ENCODE measurements at regions not wholly inside any gene's neighbourhood (a gene's known extent, or its start where the extent isn't known, plus 50 kb on each side); places are given as distances from the start of the nearest gene placed in this dataset.

DNA sequence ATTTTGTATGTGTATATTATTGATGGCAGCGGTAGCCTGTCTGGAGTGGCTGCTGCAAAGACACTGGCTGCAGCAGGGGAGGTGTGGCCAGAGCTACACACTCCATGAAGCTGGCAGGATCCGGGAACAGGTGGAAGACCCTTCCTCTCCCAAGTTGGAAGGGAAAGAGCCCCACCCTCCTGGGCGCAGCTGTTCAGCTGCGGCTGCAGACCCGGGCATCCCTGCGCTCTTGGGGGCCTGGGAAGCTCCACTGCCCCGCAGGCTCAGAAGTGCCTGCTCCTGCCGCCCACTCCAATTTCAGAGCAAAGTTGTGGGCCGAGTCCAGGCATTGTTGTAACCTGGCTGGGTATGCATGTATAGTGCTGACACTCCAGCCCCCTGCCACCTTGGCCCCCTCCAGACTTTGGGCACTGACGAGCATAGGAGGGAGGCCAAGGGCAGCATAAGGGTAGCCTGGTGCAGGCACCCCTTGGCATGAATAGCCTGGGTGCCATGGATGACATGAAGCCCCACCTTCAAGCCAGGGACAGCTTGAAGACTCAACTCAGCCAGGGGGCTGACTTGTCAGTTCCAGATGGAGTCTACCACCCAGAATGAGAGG lies 90.7 kb upstream of the TMEM168 start:
- DNase-seq, result no peak

DNA sequence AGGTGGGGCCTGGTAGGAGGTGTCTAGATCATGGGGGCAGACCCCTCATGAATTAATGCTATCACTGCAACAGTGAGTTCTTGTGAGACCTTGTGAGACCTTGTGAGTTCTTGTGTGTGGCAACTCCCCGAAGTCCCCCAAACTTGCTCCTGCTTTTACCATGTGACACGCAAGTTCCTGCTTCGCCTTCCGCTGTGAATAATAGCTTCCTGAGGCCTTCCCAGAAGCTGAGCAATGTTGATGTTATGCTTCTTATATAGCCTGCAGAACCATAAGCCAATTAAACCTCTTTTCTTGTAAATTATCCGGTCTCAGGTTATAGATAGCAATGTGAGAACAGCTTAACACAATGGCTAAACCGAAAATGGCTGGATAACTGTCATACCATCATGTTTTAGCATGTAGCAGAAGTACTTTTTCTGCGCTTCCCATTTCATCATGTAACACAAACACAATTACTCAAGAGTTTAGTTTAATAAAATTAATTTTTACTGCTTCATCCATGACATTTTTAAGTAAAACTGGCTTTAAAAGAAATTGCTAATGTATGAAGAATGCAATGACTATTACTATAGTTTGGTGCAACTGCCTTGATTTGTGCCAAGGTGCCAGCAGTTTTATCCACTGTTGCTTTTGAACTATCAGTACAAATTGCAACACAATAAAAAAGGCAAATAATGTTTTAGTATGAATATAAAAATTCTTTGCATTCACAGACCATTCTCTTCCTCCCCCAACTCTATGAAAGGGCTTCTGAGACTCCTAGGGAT lies 87.7 kb upstream of the TMEM168 start:
- DNase-seq, result no peak

DNA sequence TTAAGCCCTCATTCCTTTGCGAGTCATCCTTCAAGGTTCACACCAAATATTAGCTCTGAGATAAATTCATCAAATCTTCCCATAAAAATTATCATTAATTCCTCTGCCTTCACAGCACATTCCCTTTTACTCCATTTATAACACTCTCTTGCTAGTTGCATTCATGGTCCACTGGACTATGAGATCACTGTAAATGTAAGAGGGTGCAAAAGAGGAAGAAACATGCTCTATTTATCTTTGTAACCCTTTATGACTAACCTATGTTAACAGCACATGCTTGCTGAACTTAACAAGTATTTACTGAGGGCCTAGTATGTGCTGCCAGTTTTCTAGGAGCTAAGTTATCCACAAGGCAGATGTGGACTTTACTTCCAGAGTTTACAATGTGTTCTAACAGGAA lies 86.7 kb upstream of the TMEM168 start:
- DNase-seq, result no peak

DNA sequence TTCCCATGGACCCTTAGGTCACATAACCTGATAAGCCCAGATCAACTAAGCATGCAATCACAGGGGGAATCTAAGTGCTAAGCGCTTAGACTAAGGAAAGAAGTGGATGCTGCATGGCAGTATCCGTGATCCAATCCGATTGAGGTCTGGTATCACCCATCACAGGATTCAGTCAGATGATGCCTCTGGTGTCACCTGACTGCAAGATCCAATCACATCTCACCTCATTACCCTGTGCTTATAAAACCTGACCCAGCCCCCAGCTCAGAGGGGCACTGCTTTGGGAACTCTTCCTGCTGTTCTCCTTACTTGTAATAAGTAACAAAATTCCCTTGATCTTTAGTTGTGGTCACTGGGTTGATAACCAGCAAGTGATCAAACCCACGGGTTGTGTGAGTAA lies 84.7 kb upstream of the TMEM168 start:
- DNase-seq, result no peak

DNA sequence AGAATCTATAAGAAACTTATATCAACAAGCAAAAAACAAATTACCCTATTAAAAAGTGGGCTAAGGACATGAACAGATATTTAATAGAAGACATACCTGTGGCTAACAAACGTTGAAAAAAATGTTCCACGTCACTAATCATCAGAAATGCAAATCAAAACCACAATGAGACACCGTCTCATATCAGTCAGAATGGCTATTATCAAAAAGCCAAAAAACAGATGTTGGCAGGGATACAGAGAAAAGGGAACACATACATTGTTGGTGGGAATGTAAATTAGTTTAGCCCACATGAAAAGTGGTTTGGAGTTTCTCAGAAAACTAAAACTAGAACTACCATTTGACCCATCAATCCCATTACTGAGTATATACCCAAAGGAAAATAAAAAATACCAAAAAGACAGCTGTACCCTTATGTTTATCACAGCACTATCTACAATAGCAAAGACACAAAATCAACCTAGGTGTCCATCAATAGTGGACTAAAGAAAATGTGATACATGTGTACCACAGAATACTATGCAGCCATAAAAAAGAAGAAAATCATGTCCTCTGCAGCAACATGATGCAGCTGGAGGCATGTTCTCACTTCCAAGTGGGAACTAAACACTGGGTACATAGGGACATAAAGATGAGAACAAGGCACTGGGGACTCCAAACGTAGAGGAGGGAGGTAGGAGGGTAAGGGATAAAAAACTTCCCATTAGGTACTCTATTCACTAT lies 83.8 kb upstream of the TMEM168 start:
- no peak for DNase-seq

DNA sequence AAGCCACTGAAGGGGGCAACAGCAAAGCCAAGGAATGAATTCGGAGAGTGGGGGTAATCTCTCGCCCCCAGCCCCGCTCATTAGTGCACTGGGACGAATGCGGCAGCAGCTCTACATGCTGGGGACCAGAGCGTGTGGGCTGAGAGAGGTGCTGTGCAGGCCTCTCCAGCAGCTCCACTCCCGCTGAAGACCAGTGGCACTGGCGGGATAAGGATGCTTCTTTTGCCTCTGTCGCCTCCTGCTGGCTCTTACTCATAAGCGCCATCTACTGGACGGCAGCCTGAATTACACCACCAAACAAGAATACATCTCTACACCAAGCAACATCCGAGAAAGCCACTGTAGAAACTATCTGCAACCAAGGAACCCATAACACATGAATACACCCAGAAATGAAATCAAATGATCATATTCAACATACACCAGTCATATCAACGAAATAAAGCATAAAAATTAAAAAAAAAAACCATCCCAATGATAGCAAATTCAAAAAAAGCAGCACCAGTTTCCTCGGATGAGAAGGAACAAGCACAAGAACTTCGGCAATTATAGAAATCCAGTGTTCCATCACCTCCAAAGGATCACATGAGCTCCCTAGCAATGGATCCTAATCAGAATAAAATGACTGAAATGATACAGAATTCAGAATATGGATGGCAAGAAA lies 79.0 kb upstream of the TMEM168 start:
- peak; percentile 67 for DNase-seq

DNA sequence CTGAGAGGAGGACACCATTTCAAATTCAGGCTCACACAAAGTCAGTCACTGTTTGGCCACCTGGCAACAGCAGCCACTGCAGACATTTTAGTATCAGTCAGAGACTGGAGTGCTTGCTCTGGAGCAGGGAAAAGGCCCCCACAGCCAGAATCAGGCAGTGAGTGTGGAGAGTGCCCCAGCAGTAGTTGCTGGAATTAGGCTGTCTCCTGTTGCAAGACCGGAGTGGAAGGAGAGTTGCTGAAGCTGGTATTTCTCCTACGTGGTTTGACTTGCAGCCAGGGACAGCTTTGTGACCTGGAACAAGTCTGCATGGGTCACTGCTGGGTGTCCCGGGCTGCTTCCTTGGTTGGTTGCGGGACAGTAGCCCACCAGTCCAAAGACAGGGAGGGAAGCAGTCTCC lies 78.4 kb upstream of the TMEM168 start:
- no peak for DNase-seq

DNA sequence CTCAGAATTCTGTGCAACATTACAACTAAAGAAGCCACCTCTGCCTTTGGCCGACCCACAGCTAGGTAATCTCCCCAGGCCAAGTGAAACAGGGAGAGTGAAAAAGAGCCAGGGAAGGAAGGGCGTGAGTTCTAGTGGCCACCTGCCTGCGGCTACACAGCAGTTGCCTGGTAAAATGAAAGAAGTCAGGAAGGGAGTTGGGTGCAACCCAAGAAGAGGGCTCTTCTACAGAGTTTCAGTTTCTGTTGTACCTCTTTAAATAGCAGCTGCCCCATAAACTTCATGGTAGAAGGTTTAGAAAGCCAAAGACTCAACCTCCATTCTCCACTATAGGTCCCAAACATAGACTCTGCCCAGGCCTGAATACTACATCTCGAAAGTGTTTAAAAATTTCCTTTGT lies 76.2 kb upstream of the TMEM168 start:
- DNase-seq, result no peak

DNA sequence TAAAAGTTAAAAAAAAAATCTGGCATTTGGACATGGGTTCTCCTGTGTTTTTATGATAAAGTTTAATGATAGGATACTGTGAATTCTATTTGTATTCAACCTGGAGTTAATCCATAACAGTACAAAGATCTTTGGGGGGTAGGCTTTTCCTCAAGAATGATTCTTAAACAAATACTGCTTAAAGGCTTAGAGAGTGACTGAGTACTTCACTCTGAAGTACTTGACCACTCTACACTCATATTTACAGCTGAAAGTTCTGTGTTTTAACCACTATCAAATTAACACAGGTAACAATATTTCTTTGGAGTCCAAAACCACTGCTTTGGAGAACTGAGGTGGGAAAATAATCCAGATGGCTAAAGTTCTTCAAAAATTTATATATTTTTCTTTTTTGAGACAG lies 74.2 kb upstream of the TMEM168 start:
- no peak for DNase-seq

DNA sequence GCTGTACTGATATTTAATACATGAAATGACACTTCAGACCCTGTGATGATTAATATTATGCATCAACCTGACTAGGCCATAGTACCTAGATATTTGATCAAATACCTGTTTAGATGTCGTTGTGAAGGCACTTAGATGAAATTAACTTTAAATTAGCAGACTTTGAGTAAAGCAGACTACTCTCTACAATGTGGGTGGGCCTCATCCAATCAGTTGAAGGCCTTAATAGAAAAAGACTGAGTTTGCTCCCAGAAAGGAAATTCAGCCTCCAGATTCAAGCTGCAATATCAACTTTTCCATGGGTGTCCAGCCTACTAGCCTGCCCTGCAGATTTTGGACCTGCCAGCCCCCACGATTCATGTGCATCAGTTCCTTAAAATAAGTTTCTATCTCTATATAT lies 68.6 kb upstream of the TMEM168 start:
- DNase-seq, result no peak

DNA sequence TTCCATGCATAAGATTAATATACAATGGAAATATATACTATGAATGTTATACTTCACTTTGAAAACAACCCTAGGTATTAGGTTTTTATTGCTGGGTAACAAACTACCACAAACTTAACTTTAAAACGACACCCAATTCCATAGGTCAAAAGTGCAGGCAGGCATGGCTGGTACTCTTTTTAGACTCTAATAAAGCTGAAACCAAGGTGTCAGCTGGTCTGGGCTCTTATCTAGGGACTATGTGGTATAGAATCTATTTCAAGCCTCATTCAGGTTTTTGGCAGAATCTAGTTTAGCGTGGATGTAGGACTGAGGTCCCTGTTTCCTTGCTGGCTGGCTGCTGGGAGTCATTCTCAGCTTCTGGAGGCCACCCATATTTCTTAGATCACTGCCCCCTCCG lies 65.0 kb upstream of the TMEM168 start:
- DNase-seq, result no peak

DNA sequence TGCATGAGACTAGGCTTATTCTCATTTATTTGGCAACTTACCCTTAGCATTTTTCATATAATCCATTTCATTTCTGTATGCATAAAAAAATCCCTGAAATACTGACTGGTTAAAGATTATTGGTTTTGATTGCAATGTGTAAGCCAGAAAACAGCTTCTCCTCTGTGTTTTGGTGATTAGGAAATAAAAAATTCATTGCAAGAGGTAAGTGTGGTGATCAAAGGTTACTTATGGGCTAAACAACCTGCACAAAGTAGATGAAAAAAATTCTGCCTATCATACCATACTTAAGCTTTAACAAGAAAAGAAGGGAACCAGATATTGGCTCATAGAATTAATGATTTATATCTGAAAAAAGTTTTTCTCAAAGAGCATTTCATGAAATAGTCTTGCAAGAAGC lies 64.0 kb upstream of the TMEM168 start:
- no peak for DNase-seq

DNA sequence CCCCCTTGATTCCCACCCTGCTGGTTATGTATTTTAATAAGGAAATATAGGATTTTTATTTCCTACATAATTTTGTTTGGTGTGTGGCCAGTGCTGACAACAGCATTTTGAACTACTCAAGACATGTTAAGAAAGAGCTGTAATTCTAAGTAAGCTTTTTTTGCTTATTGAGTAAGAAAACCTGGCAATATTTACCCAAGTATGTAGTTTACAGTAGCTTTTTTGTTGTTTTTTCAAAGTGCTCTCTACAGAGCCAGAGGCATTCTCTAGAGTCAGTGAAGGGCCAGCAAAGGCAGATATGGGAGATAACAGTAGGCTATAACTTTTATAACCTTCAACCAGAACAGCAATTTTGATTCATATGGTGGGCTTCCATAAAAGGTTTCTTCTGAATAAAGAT lies 63.2 kb upstream of the TMEM168 start:
- no peak for DNase-seq

DNA sequence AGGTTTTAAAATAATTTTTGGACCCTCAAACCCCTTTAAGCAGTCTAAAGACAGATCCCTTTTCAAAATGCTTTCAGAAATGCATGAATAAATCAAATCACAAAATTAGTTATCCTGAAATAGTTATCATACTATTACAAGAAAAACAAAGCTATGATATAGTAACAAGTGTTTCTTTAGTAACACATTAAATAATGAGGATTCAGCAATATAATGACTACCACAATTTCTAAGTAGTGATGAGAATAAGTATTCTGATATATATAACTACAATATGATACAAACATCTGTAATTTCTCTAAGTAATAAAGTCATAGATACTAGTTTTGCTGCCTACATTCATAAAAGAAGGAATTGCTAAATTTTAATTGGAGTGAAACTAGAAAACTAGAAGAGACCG lies 53.0 kb upstream of the TMEM168 start:
- no peak for DNase-seq
